Smooth muscle cell (in vitro differentiated cells): ENCODE measurements at regions not wholly inside any gene's neighbourhood (a gene's known extent, or its start where the extent isn't known, plus 50 kb on each side); places are given as distances from the start of the nearest gene placed in this dataset.

Source experiments
- DNase-seq: peaks from one replicate; lab custom pipeline; 2025; ENCODE audit not compliant: unreplicated experiment; lab: John Stamatoyannopoulos, UW
- H2AFZ ChIP-seq: fragments of 200-600 bp; sonication (generic); 2 replicates; pipeline ENCODE4 v1.6.0; 2016; ENCODE audit warnings: antibody characterized with exemption, low read depth, mild to moderate bottlenecking
- H3F3A ChIP-seq: fragments of 200-600 bp; sonication (generic); 2 replicates; pipeline ENCODE4 v1.6.0; 2017; ENCODE audit warnings: antibody characterized with exemption, low read depth
- H3K27ac ChIP-seq: fragments of 200-600 bp; sonication (generic); 2 replicates; pipeline ENCODE4 v1.5.1; 2016; ENCODE audit warnings: low read depth, mild to moderate bottlenecking
- H3K27me3 ChIP-seq: fragments of 200-600 bp; sonication (generic); 2 replicates; pipeline ENCODE4 v1.6.1; 2016; ENCODE audit warnings: low read depth, mild to moderate bottlenecking
- H3K36me3 ChIP-seq: fragments of 200-600 bp; sonication (generic); 2 replicates; pipeline ENCODE4 v1.5.1; 2016; ENCODE audit warnings: low read depth
- H3K4me1 ChIP-seq: fragments of 200-600 bp; sonication (generic); 2 replicates; pipeline ENCODE4 v1.5.1; 2016; ENCODE audit warnings: low read depth
- H3K4me2 ChIP-seq: fragments of 200-600 bp; sonication (generic); 2 replicates; pipeline ENCODE4 v1.6.0; 2016; ENCODE audit warnings: mild to moderate bottlenecking
- H3K4me3 ChIP-seq: fragments of 200-600 bp; sonication (generic); 2 replicates; pipeline ENCODE4 v1.5.1; 2016; ENCODE audit warnings: mild to moderate bottlenecking
- H3K79me2 ChIP-seq: fragments of 200-600 bp; sonication (generic); 2 replicates; pipeline ENCODE4 v1.6.0; 2016; ENCODE audit warnings: low read depth, mild to moderate bottlenecking
- H3K9ac ChIP-seq: fragments of 200-600 bp; sonication (generic); 2 replicates; pipeline ENCODE4 v1.6.0; 2016; ENCODE audit warnings: low read depth
- H3K9me3 ChIP-seq: fragments of 200-600 bp; sonication (generic); replicated peaks from 2 replicates; pipeline ENCODE4 v1.5.1; 2016; ENCODE audit warnings: low read depth
- H4K20me1 ChIP-seq: fragments of 200-600 bp; sonication (generic); 2 replicates; pipeline ENCODE4 v1.6.0; 2016; ENCODE audit warnings: low read depth
- WGBS: methylation state at CpG from one replicate; pipeline ENCODE4 v1.1.7; 2016; ENCODE audit warnings: low lambda C conversion rate; 5-methylcytosine and 5-hydroxymethylcytosine counted together
- TF ChIP-seq, protein P1 (sequence below): fragments of 200-600 bp; sonication (generic); IDR thresholded peaks from 2 replicates; pipeline ENCODE4 v1.5.1; 2017; ENCODE audit warnings: borderline replicate concordance, mild to moderate bottlenecking, antibody characterized with exemption; ENCODE audit not compliant: insufficient read depth, poor library complexity, severe bottlenecking

DNA sequence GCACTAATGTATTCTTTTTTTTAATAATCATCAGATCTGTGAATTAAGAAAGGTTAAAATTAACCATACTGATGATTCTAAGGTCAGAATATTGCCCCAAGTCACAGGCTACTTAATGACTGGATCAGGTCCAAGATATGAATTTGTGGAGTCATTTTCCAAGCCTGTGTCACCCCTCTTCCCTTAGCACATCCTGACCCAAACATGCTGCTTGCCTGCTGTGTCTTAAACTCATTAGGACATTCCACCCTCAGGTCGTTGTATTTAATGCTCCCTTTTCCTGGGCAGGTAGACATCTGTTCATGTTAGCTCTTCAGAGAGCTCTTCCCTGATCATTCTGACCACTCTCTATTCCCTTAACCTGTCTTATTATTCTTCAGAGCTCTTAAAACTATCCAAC, 463.5 kb upstream of the PDE3A start:
- Histone ChIP-seq H3K27ac (no peak overlapping the region), H3K9ac (no peak overlapping the region), H2AFZ (peak overlapping the region; percentile 14), H3K36me3 (no peaks in the 10 kb centered on the region), H3K4me3 (no peak overlapping the region), H3K4me2 (no peak overlapping the region), H3K79me2 (no peaks in the 10 kb centered on the region), H3K9me3 (no peaks in the 10 kb centered on the region), H4K20me1 (no peaks in the 10 kb centered on the region), H3F3A (no peaks in the 10 kb centered on the region), H3K27me3 (no peaks in the 10 kb centered on the region), H3K4me1 (no peaks in the 10 kb centered on the region)
- no peak for DNase-seq
- TF ChIP-seq, protein P1, sequence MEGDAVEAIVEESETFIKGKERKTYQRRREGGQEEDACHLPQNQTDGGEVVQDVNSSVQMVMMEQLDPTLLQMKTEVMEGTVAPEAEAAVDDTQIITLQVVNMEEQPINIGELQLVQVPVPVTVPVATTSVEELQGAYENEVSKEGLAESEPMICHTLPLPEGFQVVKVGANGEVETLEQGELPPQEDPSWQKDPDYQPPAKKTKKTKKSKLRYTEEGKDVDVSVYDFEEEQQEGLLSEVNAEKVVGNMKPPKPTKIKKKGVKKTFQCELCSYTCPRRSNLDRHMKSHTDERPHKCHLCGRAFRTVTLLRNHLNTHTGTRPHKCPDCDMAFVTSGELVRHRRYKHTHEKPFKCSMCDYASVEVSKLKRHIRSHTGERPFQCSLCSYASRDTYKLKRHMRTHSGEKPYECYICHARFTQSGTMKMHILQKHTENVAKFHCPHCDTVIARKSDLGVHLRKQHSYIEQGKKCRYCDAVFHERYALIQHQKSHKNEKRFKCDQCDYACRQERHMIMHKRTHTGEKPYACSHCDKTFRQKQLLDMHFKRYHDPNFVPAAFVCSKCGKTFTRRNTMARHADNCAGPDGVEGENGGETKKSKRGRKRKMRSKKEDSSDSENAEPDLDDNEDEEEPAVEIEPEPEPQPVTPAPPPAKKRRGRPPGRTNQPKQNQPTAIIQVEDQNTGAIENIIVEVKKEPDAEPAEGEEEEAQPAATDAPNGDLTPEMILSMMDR: no peak
- WGBS: 53% methylated on average over 1 of the region's 1 CpG

DNA sequence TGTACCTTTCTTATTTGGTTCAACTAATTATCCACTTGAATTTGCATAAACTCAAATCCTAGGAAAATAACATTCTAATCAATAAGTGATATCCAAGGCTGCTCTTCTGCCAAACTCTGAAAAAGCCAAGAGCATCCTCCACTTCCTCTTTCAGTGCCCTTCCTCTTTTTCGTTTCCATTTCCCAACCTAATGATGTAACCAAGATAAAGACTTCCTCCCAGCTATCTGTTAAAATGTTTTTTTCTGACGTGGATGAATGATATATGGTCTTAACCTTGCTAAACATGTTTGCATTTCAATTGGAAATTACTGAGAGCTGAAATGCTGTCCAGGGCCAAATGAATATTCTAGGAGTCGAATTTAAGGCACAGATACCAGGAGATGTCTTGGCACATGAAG, 459.5 kb upstream of the PDE3A start:
- Histone ChIP-seq H3K4me2 (no peak overlapping the region), H3K4me3 (no peak overlapping the region), H3K27me3 (no peaks in the 10 kb centered on the region), H2AFZ (no peak overlapping the region), H3K27ac (no peak overlapping the region), H3K9ac (no peak overlapping the region), H3K9me3 (no peaks in the 10 kb centered on the region), H4K20me1 (no peaks in the 10 kb centered on the region), H3F3A (no peaks in the 10 kb centered on the region), H3K79me2 (no peaks in the 10 kb centered on the region), H3K4me1 (peaks cover 4% of the 10 kb centered on the region), H3K36me3 (no peaks in the 10 kb centered on the region)
- TF ChIP-seq, protein P1: no peak
- DNase-seq: no peak
- WGBS: 75% methylated on average over 3 of the region's 3 CpGs

DNA sequence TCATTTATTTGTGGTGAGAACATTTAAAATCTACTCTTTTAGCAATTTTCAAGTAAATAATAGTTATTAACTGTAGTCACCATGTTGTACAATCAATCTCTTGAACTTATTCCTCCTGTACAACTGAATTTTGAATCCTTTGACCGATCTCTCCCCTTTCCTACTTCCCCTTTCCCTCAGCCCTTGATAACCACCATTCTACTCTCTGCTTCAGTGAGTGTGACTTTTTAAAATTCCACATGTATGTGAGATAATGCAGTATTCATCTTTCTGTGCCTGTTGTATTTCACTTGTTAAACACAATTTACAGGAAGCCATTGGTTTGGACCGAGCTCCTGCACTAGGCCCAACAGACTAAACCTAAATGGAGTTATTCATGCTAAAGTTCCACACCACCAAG, 458.9 kb upstream of the PDE3A start:
- Histone ChIP-seq H3F3A (no peaks in the 10 kb centered on the region), H3K4me2 (no peak overlapping the region), H3K79me2 (no peaks in the 10 kb centered on the region), H3K9ac (no peak overlapping the region), H3K27ac (no peak overlapping the region), H3K4me3 (no peak overlapping the region), H2AFZ (no peak overlapping the region), H3K36me3 (no peaks in the 10 kb centered on the region), H4K20me1 (no peaks in the 10 kb centered on the region), H3K9me3 (no peaks in the 10 kb centered on the region), H3K27me3 (no peaks in the 10 kb centered on the region), H3K4me1 (peaks cover 5% of the 10 kb centered on the region)
- 48% methylated on average over 2 of the region's 2 CpGs for WGBS
- TF ChIP-seq, protein P1: no peak
- no peak for DNase-seq

DNA sequence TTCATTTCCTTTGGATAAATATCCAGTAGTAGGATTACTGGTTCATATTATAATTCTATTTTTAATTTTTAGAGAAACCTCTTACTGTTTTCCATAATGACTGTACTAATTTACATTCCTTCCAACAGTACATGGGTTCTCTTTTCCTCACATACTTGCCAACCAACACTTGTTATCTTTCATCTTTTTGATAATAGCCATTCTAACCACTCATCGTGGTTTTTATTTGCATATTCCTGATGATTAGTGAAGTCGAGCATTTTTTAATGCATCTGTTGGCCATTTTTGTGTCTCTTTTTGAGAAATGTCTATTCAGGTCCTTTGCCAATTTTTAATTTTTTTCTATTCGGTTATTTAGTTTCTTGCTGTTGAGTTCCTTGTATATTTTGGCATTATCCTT, 457.7 kb upstream of the PDE3A start:
- WGBS: 83% methylated on average over 3 of the region's 3 CpGs
- Histone ChIP-seq H3K4me1 (peaks cover 18% of the 10 kb centered on the region), H3K79me2 (no peaks in the 10 kb centered on the region), H3K9me3 (no peaks in the 10 kb centered on the region), H3K4me2 (no peak overlapping the region), H4K20me1 (no peaks in the 10 kb centered on the region), H3K9ac (no peak overlapping the region), H3K27ac (no peak overlapping the region), H3F3A (no peaks in the 10 kb centered on the region), H3K36me3 (no peaks in the 10 kb centered on the region), H2AFZ (no peak overlapping the region), H3K4me3 (no peak overlapping the region), H3K27me3 (no peaks in the 10 kb centered on the region)
- TF ChIP-seq, protein P1: no peak
- DNase-seq: no peak
